Esophagus muscularis mucosa (tissue), 4 donors: ENCODE measurements at regions not wholly inside any gene's neighbourhood (a gene's known extent, or its start where the extent isn't known, plus 50 kb on each side); places are given as distances from the start of the nearest gene placed in this dataset.

ENCODE experiments used
- EP300 ChIP-seq: sonication (generic); formaldehyde crosslinking; IDR thresholded peaks from one replicate; pipeline ENCODE4 v1.6.1; 2017; ENCODE audit warnings: antibody characterized with exemption
- POLR2A ChIP-seq: fragments of 450-650 bp; IDR thresholded peaks from one replicate; pipeline ENCODE4 v1.6.1; 2017; ENCODE audit warnings: antibody characterized with exemption, moderate library complexity, mild to moderate bottlenecking, low read depth
- TF ChIP-seq, protein P1 (sequence below), 3 experiments: fragments of 200-600 bp in 2 of 3; fragments of 450-650 bp in 1 of 3; sonication (generic) in 2 of 3; IDR thresholded peaks; one replicate each; pipeline ENCODE4 v1.5.1; 2017 to 2019; ENCODE audit warnings: antibody characterized with exemption in 3 of 3, mild to moderate bottlenecking in 2 of 3, moderate library complexity in 1 of 3

DNA sequence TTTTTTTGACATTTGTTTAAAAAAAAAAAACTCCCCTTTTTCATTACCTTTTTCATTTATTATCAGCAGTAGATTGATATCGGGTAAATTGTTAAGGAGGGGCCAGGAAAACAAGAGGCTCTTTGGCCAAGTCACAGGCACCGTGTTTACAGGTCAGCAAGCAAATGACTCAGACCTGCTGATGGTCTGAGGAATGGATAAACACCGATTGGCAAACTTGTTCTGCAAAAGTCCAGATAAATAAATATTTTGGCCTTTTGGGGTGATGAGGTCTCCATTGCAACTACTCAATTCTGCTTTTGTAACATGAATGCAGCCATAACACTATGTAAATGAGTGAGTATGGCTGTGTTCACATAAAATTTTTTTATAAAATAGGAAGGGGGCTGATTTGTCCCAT is 94.0 kb downstream of the RPS29 start:
- TF ChIP-seq, protein P1, sequence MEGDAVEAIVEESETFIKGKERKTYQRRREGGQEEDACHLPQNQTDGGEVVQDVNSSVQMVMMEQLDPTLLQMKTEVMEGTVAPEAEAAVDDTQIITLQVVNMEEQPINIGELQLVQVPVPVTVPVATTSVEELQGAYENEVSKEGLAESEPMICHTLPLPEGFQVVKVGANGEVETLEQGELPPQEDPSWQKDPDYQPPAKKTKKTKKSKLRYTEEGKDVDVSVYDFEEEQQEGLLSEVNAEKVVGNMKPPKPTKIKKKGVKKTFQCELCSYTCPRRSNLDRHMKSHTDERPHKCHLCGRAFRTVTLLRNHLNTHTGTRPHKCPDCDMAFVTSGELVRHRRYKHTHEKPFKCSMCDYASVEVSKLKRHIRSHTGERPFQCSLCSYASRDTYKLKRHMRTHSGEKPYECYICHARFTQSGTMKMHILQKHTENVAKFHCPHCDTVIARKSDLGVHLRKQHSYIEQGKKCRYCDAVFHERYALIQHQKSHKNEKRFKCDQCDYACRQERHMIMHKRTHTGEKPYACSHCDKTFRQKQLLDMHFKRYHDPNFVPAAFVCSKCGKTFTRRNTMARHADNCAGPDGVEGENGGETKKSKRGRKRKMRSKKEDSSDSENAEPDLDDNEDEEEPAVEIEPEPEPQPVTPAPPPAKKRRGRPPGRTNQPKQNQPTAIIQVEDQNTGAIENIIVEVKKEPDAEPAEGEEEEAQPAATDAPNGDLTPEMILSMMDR (IDR thresholded peaks at IDR 0.05) = no peak
- TF ChIP-seq POLR2A = no peak
- no peak for TF ChIP-seq EP300
